Ishikawa (cell line): ENCODE measurements at regions not wholly inside any gene's neighbourhood (a gene's known extent, or its start where the extent isn't known, plus 50 kb on each side); places are given as distances from the start of the nearest gene placed in this dataset.

ENCODE experiments used
- CEBPB ChIP-seq: IDR thresholded peaks from 2 replicates; pipeline ENCODE4 v1.6.1; 2012
- CREB1 ChIP-seq: IDR thresholded peaks from 2 replicates; pipeline ENCODE4 v1.6.1; 2012; ENCODE audit warnings: low read depth
- EGR1 ChIP-seq: IDR thresholded peaks from 2 replicates; pipeline ENCODE4 v1.6.1; 2012
- EP300 ChIP-seq: IDR thresholded peaks from 2 replicates; pipeline ENCODE4 v1.6.1; 2012; ENCODE audit warnings: borderline replicate concordance
- FOXM1 ChIP-seq: IDR thresholded peaks from 2 replicates; pipeline ENCODE4 v1.6.1; 2012; ENCODE audit warnings: low read depth, borderline replicate concordance
- MAX ChIP-seq: IDR thresholded peaks from 2 replicates; pipeline ENCODE4 v1.6.1; 2012
- NFIC ChIP-seq: IDR thresholded peaks from 2 replicates; pipeline ENCODE4 v1.6.1; 2012
- RAD21 ChIP-seq: IDR thresholded peaks from 2 replicates; pipeline ENCODE4 v1.6.1; 2012; ENCODE audit warnings: low read depth
- REST ChIP-seq: IDR thresholded peaks from 2 replicates; pipeline ENCODE4 v1.6.1; 2012; ENCODE audit warnings: low read depth, mild to moderate bottlenecking
- TAF1 ChIP-seq: IDR thresholded peaks from 2 replicates; pipeline ENCODE4 v1.6.1; 2012; ENCODE audit warnings: low read depth, mild to moderate bottlenecking
- TCF12 ChIP-seq: IDR thresholded peaks from 2 replicates; pipeline ENCODE4 v1.6.1; 2012; ENCODE audit warnings: low read depth
- TEAD4 ChIP-seq: IDR thresholded peaks from 2 replicates; pipeline ENCODE4 v1.6.1; 2012
- USF1 ChIP-seq: IDR thresholded peaks from 2 replicates; pipeline ENCODE4 v1.6.1; 2012
- YY1 ChIP-seq: IDR thresholded peaks from 2 replicates; pipeline ENCODE4 v1.6.1; 2012; ENCODE audit warnings: low read depth
- ZBTB7A ChIP-seq: IDR thresholded peaks from 2 replicates; pipeline ENCODE4 v1.6.1; 2012; ENCODE audit warnings: low read depth

- no peak for TF ChIP-seq REST
- no peak for TF ChIP-seq CEBPB
- no peak for TF ChIP-seq ZBTB7A
- TF ChIP-seq CREB1: no peak
- TF ChIP-seq TCF12: no peak
- TF ChIP-seq NFIC: no peak
- TF ChIP-seq RAD21: no peak
- TF ChIP-seq TEAD4: no peak
- TF ChIP-seq MAX: no peak
- TF ChIP-seq FOXM1: no peak
- no peak for TF ChIP-seq TAF1
- no peak for TF ChIP-seq EGR1
- TF ChIP-seq EP300: no peak
- no peak for TF ChIP-seq YY1
- no peak for TF ChIP-seq USF1
Measured at GRCh38 chr15:93243573-93243972, 154.6 kb upstream of the RGMA start.

DNA sequence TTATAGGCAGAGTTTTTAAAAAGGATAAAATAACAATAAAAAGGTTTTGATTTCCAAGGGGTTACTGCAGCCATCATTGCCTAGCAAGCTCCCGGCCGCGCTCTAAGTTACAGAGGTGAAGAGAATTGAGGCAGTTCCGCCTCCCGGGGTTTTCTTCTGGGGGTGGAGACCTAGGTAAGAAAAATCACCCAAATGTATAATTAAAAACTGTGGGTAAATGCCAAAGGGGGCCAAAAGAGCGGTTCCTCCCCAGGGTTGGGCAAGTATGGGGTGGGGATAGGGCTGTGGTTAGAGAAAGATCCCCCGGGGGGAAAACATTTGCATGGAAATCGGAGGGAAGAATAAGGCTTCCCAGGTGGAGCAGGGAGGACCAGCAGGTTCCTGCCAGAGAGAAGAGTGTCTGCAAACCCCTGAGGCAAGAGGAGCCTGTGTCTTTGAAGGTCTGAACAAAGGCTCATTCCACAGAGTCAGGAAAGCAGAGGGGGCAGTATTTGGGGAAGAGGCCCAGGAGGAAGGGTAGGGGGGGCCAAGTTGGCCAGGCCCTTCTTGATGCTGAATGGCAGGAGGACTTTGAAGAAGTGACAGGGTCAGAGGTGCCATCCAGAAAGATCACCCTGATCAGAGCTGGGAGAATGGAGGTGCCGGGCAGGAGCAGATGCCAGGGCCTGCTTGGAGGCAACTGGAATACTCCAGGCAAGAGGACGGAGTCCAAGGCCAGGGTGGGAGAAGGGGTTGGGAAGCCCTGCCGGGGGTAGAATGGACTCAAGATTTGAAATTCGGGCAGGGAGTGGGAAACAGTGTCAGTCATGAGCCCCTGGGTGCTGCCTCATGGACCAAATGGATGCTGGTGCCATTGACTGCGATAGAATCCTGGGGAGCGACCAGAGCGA is 152.9 kb upstream of the RGMA start:
- no peak for TF ChIP-seq ZBTB7A
- TF ChIP-seq CREB1: no peak
- TF ChIP-seq RAD21: no peak
- TF ChIP-seq REST: no peak
- TF ChIP-seq TCF12: no peak
- no peak for TF ChIP-seq FOXM1
- TF ChIP-seq TAF1: no peak
- TF ChIP-seq YY1: no peak
- TF ChIP-seq USF1: no peak
- no peak for TF ChIP-seq TEAD4
- TF ChIP-seq CEBPB: no peak
- TF ChIP-seq MAX: no peak
- no peak for TF ChIP-seq NFIC
- TF ChIP-seq EP300: no peak
- no peak for TF ChIP-seq EGR1

GRCh38 chr15:93239993-93240392 is 151.0 kb upstream of the RGMA start:
- TF ChIP-seq USF1 (no peak), EP300 (no peak), EGR1 (no peak), FOXM1 (no peak), CEBPB (no peak), YY1 (no peak), TEAD4 (no peak), CREB1 (no peak), TAF1 (no peak), REST (no peak), RAD21 (no peak), TCF12 (no peak), ZBTB7A (no peak), MAX (no peak), NFIC (no peak)
